B cell (primary cell): ENCODE measurements at regions not wholly inside any gene's neighbourhood (a gene's known extent, or its start where the extent isn't known, plus 50 kb on each side); places are given as distances from the start of the nearest gene placed in this dataset.

Experiments used
- ATAC-seq: fragments of 200-7000 bp; cut with Tn5 transposase; one replicate; pipeline ENCODE4 v1.10.0; 2021; ENCODE audit warnings: low read depth, mild to moderate bottlenecking, moderate number of reproducible peaks, moderate library complexity
- CTCF ChIA-PET: fragments of 350-600 bp; sonication (Branson Sonifier 250); formaldehyde crosslinking; loops from one replicate; lab custom pipeline; 2021; ENCODE audit warnings: antibody characterized with exemption, inconsistent platforms; lab: Charles Lee
- POLR2A ChIA-PET: fragments of 350-600 bp; sonication (Branson Sonifier 250); formaldehyde crosslinking; loops from one replicate; lab custom pipeline; 2021; ENCODE audit warnings: antibody characterized with exemption; lab: Charles Lee
- DNase-seq: peaks from one replicate; pipeline ENCODE4 v3.0.0; 2013
- H2AFZ ChIP-seq: 2 replicates; pipeline ENCODE4 v1.6.1; 2012; ENCODE audit warnings: mild to moderate bottlenecking, low read depth, low read length; ENCODE audit not compliant: insufficient read depth, poor library complexity, severe bottlenecking
- H3K27ac ChIP-seq, 2 donors: 1 replicate in 1 of 2; 2 replicates in 1 of 2; pipeline ENCODE4 v1.5.1; 2012 to 2013; ENCODE audit warnings: low read length in 2 of 2, mild to moderate bottlenecking in 2 of 2, moderate library complexity in 1 of 2
- H3K27me3 ChIP-seq, 4 experiments: fragments of 200-600 bp in 1 of 4; sonication (generic) in 1 of 4; replicated peaks in 1 of 4; 1 replicate in 2 of 4; 2 replicates in 2 of 4; pipeline versions ENCODE4 v1.6.1 to v1.7.0; 2013 to 2016; ENCODE audit warnings: low read length in 3 of 4, mild to moderate bottlenecking in 2 of 4, mixed read lengths in 1 of 4, moderate library complexity in 1 of 4; ENCODE audit not compliant: insufficient read depth in 4 of 4, control insufficient read depth in 3 of 4; ENCODE audit errors: control extremely low read depth in 1 of 4
- H3K36me3 ChIP-seq, 2 experiments: replicated peaks in 1 of 2; 1 replicate in 1 of 2; 2 replicates in 1 of 2; pipeline versions ENCODE4 v1.6.1 to v1.7.1; 2013; ENCODE audit warnings: low read length in 1 of 2; ENCODE audit not compliant: insufficient read depth in 2 of 2, control insufficient read depth in 1 of 2; ENCODE audit errors: control extremely low read depth in 1 of 2, extremely low read depth in 1 of 2
- H3K4me1 ChIP-seq, 2 donors: fragments of 200-600 bp in 1 of 2; sonication (generic) in 1 of 2; 1 replicate in 1 of 2; 2 replicates in 1 of 2; pipeline versions ENCODE4 v1.5.1 to v1.6.1; 2013 to 2017; ENCODE audit warnings: low read length in 2 of 2; ENCODE audit not compliant: control insufficient read depth in 2 of 2, insufficient read depth in 2 of 2
- H3K4me2 ChIP-seq: replicated peaks from 2 replicates; pipeline ENCODE3; 2012; ENCODE audit warnings: mild to moderate bottlenecking, low read depth, low read length; ENCODE audit not compliant: poor library complexity, severe bottlenecking
- H3K4me3 ChIP-seq, 5 experiments: fragments of 200-600 bp in 1 of 5; sonication (generic) in 1 of 5; 1 replicate in 3 of 5; 2 replicates in 2 of 5; pipeline versions ENCODE4 v1.5.1 to v1.7.0; 2011 to 2016; ENCODE audit warnings: low read length in 4 of 5, mild to moderate bottlenecking in 4 of 5, low read depth in 2 of 5, control low read depth in 1 of 5, moderate library complexity in 1 of 5; ENCODE audit not compliant: insufficient read depth in 1 of 5; ENCODE audit errors: control extremely low read depth in 1 of 5, extremely low read depth in 1 of 5
- H3K79me2 ChIP-seq: fragments of 200-600 bp; sonication (generic); one replicate; pipeline ENCODE4 v1.6.0; 2016; ENCODE audit warnings: low read length; ENCODE audit not compliant: control insufficient read depth, insufficient read depth
- H3K9ac ChIP-seq: fragments of 200-600 bp; sonication (generic); 2 replicates; pipeline ENCODE4 v1.6.1; 2017; ENCODE audit warnings: mild to moderate bottlenecking, low read length, moderate library complexity
- H3K9me3 ChIP-seq, 3 donors: one replicate each; pipeline versions ENCODE4 v1.6.1 to v1.7.1; 2013; ENCODE audit warnings: low read length in 2 of 3; ENCODE audit not compliant: control insufficient read depth in 2 of 3, insufficient read depth in 1 of 3; ENCODE audit errors: control extremely low read depth in 1 of 3
- H4K20me1 ChIP-seq: 2 replicates; pipeline ENCODE4 v1.6.0; 2012; ENCODE audit warnings: mild to moderate bottlenecking, low read length; ENCODE audit not compliant: insufficient read depth, control insufficient read depth, poor library complexity, severe bottlenecking
- H3K27ac Mint-ChIP-seq: one replicate; pipeline ENCODE4 v1.8.0; 2021; ENCODE audit warnings: mixed read lengths
- H3K27me3 Mint-ChIP-seq: one replicate; pipeline ENCODE4 v1.8.0; 2021; ENCODE audit warnings: mixed read lengths
- H3K4me1 Mint-ChIP-seq: one replicate; pipeline ENCODE4 v1.8.0; 2021; ENCODE audit warnings: mixed read lengths
- H3K4me3 Mint-ChIP-seq: one replicate; pipeline ENCODE4 v1.8.0; 2021; ENCODE audit warnings: mixed read lengths
- H3K9me3 Mint-ChIP-seq: one replicate; pipeline ENCODE4 v1.8.0; 2022; ENCODE audit warnings: mixed read lengths; ENCODE audit not compliant: insufficient read depth
- CTCF ChIP-seq: fragments of 200-600 bp; IDR thresholded peaks from one replicate; pipeline ENCODE4 v1.8.0; 2022; ENCODE audit warnings: antibody characterized with exemption, mild to moderate bottlenecking
- EZH2 ChIP-seq: IDR thresholded peaks from 2 replicates; pipeline ENCODE4 v1.6.1; 2012; ENCODE audit warnings: borderline replicate concordance, low read depth, mild to moderate bottlenecking, moderate library complexity, low read length; ENCODE audit not compliant: insufficient read depth, poor library complexity, severe bottlenecking
- WGBS: methylation state at CpG from one replicate; pipeline ENCODE4 v1.1.5; 2013; ENCODE audit warnings: missing lambda C conversion rate; ENCODE audit not compliant: insufficient coverage; 5-methylcytosine and 5-hydroxymethylcytosine counted together
- intact Hi-C: fragments of 100-400 bp; cut with micrococcal nuclease; formaldehyde crosslinking; loops from one replicate; pipeline ENCODE4 v1.10.0; 2022

GRCh38 chr19:32181216-32181920 is 164.0 kb upstream of the ZNF507 start:
- Histone ChIP-seq H3K4me3 (no peak overlapping the region), H3K4me1 (no peaks in the 10 kb centered on the region), H3K9me3 (peaks cover 0 to 27% (median 0%) of the 10 kb centered on the region in 3 donors), H3K9ac (no peak overlapping the region), H3K27me3 (no peaks in the 10 kb centered on the region), H3K36me3 (no peaks in the 10 kb centered on the region), H3K27ac (no peak overlapping the region), H3K4me2 (no peak overlapping the region), H4K20me1 (no peaks in the 10 kb centered on the region), H2AFZ (no peak overlapping the region), H3K79me2 (no peaks in the 10 kb centered on the region)
- Mint-ChIP-seq H3K4me1 (no peaks in the 10 kb centered on the region), H3K9me3 (no peaks in the 10 kb centered on the region), H3K27ac (no peak overlapping the region), H3K27me3 (no peaks in the 10 kb centered on the region), H3K4me3 (no peak overlapping the region)
- intact Hi-C loops, result no loop called here
- ChIA-PET POLR2A (no interaction called here), CTCF (no interaction called here)
- ATAC-seq, result no peak
- DNase-seq, result no peak
- TF ChIP-seq EZH2 (no peak), CTCF (no peak)
- WGBS, result 87% methylated on average over 8 of the region's 13 CpGs

GRCh38 chr19:32186542-32187330 is 158.7 kb upstream of the ZNF507 start:
- H3K27ac ChIP-seq, result no peak overlapping the region
- no peak overlapping the region for H3K4me3 ChIP-seq
- H3K4me1 Mint-ChIP-seq, result no peaks in the 10 kb centered on the region
- ChIA-PET POLR2A (no interaction called here), CTCF (no interaction called here)
- no peaks in the 10 kb centered on the region for H3K36me3 ChIP-seq
- H3K4me2 ChIP-seq, result no peak overlapping the region
- no peaks in the 10 kb centered on the region for H3K4me1 ChIP-seq
- peaks cover 4% of the 10 kb centered on the region for H3K27me3 Mint-ChIP-seq
- intact Hi-C loops, result no loop called here
- H4K20me1 ChIP-seq, result no peaks in the 10 kb centered on the region
- no peak for ATAC-seq
- H3K9ac ChIP-seq, result no peak overlapping the region
- peaks cover 0 to 26% (median 0%) of the 10 kb centered on the region in 3 donors for H3K9me3 ChIP-seq
- 77% methylated on average over 5 of the region's 6 CpGs for WGBS
- no peak overlapping the region for H3K27ac Mint-ChIP-seq
- DNase-seq, result no peak
- H3K9me3 Mint-ChIP-seq, result peaks cover 5% of the 10 kb centered on the region
- no peak overlapping the region for H3K4me3 Mint-ChIP-seq
- TF ChIP-seq CTCF (no peak), EZH2 (no peak)
- H2AFZ ChIP-seq, result no peak overlapping the region
- no peaks in the 10 kb centered on the region for H3K27me3 ChIP-seq
- H3K79me2 ChIP-seq, result no peaks in the 10 kb centered on the region
